ENCODE measurements at regions not wholly inside any gene's neighbourhood (a gene's known extent, or its start where the extent isn't known, plus 50 kb on each side); places are given as distances from the start of the nearest gene placed in this dataset.

- TF ChIP-seq ZFX (IDR thresholded peaks at IDR 0.05) (no peak), CTCF (conservative IDR thresholded peaks at IDR 0.05) (no peak)
- no peak overlapping the region for H3K27ac ChIP-seq
Measured at GRCh38 chr6:130575557-130575956, 209.7 kb downstream of the TMEM200A start.

DNA sequence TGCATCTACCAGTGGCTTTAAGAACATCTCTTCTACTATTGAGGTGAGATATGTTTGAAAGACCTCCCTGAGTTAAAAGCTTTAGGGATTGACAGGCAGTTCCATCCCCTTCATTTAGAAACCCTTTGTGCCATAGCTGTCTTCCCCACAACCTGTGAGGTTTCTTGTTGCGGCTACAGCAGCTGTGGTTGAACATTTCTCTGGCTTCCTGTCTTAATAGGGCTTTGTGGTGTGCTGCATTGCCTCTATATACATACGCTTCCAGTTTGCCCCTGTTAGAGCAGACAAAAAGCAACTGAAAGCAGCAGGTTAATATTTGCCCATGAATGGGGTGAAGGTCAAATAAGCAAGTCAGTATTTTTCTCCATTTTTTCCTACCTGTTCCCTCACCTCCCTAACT lies 210.2 kb downstream of the TMEM200A start:
- no peak for TF ChIP-seq CTCF (conservative IDR thresholded peaks at IDR 0.05)
- TF ChIP-seq ZFX (IDR thresholded peaks at IDR 0.05) = no peak
- H3K27ac ChIP-seq = no peak overlapping the region

GRCh38 chr6:130577178-130577919 lies 211.5 kb downstream of the TMEM200A start:
- TF ChIP-seq CTCF (conservative IDR thresholded peaks at IDR 0.05) (no peak), ZFX (IDR thresholded peaks at IDR 0.05) (no peak)
- H3K27ac ChIP-seq = no peak overlapping the region

DNA sequence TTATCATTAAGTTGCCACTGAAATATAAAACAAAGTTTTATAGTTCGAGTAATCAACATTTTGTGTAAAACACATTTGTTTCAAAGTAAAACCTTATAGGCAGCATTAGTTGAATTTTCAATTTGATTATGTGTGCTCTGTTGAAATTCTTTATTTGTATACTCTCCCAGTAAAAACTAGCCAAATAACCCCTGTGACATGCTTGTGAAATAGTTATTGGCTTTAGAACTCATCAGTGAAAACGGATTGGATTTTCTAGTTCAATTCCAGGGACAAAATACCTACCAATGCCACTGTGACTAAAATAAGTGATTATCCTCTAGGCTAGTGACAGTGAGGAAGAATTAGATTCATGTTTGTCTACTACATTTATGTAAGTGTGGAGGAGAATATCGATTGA lies 212.9 kb downstream of the TMEM200A start:
- TF ChIP-seq CTCF (conservative IDR thresholded peaks at IDR 0.05) = no peak
- TF ChIP-seq ZFX (IDR thresholded peaks at IDR 0.05) = no peak
- H3K27ac ChIP-seq = no peak overlapping the region

GRCh38 chr6:130583268-130583667 lies 217.5 kb downstream of the TMEM200A start:
- TF ChIP-seq ZFX (IDR thresholded peaks at IDR 0.05) = no peak
- peak; percentile 11; the same call in 1 of the 2 replicates for TF ChIP-seq CTCF (conservative IDR thresholded peaks at IDR 0.05)
- H3K27ac ChIP-seq = no peak overlapping the region

- TF ChIP-seq ZFX (IDR thresholded peaks at IDR 0.05) (no peak), CTCF (conservative IDR thresholded peaks at IDR 0.05) (no peak)
Measured at GRCh38 chr6:130585587-130585986, 219.8 kb downstream of the TMEM200A start.

DNA sequence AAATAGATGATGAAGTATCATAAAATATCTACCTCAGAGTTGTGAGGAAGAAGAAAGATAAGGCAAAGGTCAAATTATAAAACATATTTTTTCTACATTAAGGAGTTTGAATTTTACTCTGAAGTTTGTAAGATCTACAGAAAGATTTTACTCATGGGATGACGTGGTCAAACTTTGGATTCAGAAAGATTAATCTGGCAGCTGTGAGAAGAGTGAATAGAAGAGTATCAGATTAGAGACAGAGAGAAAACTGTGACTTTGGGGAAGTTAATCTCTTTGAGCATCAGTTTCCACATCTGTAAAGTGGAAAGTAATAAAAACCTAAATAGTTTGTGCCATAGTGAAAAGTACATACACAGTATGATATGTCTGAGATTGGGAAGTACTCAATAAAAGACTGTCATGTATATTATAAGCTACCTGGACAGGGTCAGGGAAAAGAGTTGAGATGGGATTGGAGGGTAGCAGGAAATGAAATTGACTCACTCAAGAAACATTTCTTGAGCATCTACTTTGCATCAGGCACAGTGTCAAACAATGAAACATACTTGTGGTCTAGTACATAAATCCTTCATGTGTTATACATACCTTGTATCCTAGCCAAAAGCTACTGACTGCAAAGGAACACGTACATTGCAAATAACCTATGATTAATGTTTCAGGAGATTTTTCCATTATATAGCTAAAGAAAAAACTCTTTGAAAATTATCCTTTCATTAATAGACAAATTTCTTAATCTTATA lies 222.1 kb downstream of the TMEM200A start:
- TF ChIP-seq CTCF (conservative IDR thresholded peaks at IDR 0.05) = no peak
- H3K27ac ChIP-seq = no peak overlapping the region

More at GRCh38 chr6:130585587-130585986, 219.8 kb downstream of the TMEM200A start:
- no peak overlapping the region for H3K27ac ChIP-seq

Data from C4-2B (cell line).